ENCODE measurements at regions not wholly inside any gene's neighbourhood (a gene's known extent, or its start where the extent isn't known, plus 50 kb on each side); places are given as distances from the start of the nearest gene placed in this dataset.

GRCh38 chr16:79282806-79283205 is 317.7 kb downstream of the MAF start:
- Histone ChIP-seq H3K27ac (ENCODE audit: low read length) (no peak overlapping the region), H3K36me3 (ENCODE audit: control insufficient read depth, insufficient read depth, low read length) (no peaks in the 10 kb centered on the region), H3K27me3 (ENCODE audit: control insufficient read depth, insufficient read depth, low read length) (no peaks in the 10 kb centered on the region), H3K4me1 (ENCODE audit: control insufficient read depth, insufficient read depth, low read length) (no peaks in the 10 kb centered on the region), H3K4me3 (ENCODE audit: low read depth in 2 of 2, low read length in 2 of 2) (no peak overlapping the region), H3K9me3 (ENCODE audit: control insufficient read depth, insufficient read depth, low read depth, low read length) (no peaks in the 10 kb centered on the region)
- CTCF ChIA-PET: no interaction called here
- no TSS peak for BruUV-seq (replicated peaks)
- in situ Hi-C loops (cut with HindIII; ENCODE audit: low pct_unique_long_range_greater_than_20kb, low sequenced_read_pairs) (no loop called here), intact Hi-C loops (cut with micrococcal nuclease; ENCODE audit: unreplicated experiment) (no loop called here)
- no peak for ATAC-seq
- POLR2A ChIA-PET: no interaction called here
- no peak for DNase-seq (ENCODE audit: low read depth, low spot score)
- TF ChIP-seq TCF7L2 (IDR thresholded peaks at IDR 0.05; ENCODE audit: low read depth, low read length) (no peak), POLR2AphosphoS5 (IDR thresholded peaks at IDR 0.05; ENCODE audit: low read depth, low read length) (no peak), CTCF (IDR thresholded peaks at IDR 0.05) (no peak), SIN3A (IDR thresholded peaks at IDR 0.05; ENCODE audit: borderline replicate concordance, insufficient read depth, low read depth, low read length) (no peak)
- TF ChIP-seq, protein P1, sequence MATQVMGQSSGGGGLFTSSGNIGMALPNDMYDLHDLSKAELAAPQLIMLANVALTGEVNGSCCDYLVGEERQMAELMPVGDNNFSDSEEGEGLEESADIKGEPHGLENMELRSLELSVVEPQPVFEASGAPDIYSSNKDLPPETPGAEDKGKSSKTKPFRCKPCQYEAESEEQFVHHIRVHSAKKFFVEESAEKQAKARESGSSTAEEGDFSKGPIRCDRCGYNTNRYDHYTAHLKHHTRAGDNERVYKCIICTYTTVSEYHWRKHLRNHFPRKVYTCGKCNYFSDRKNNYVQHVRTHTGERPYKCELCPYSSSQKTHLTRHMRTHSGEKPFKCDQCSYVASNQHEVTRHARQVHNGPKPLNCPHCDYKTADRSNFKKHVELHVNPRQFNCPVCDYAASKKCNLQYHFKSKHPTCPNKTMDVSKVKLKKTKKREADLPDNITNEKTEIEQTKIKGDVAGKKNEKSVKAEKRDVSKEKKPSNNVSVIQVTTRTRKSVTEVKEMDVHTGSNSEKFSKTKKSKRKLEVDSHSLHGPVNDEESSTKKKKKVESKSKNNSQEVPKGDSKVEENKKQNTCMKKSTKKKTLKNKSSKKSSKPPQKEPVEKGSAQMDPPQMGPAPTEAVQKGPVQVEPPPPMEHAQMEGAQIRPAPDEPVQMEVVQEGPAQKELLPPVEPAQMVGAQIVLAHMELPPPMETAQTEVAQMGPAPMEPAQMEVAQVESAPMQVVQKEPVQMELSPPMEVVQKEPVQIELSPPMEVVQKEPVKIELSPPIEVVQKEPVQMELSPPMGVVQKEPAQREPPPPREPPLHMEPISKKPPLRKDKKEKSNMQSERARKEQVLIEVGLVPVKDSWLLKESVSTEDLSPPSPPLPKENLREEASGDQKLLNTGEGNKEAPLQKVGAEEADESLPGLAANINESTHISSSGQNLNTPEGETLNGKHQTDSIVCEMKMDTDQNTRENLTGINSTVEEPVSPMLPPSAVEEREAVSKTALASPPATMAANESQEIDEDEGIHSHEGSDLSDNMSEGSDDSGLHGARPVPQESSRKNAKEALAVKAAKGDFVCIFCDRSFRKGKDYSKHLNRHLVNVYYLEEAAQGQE (IDR thresholded peaks at IDR 0.05; ENCODE audit: insufficient read depth in 1 of 2, low read depth in 2 of 2, low read length in 1 of 2): no peak

DNA sequence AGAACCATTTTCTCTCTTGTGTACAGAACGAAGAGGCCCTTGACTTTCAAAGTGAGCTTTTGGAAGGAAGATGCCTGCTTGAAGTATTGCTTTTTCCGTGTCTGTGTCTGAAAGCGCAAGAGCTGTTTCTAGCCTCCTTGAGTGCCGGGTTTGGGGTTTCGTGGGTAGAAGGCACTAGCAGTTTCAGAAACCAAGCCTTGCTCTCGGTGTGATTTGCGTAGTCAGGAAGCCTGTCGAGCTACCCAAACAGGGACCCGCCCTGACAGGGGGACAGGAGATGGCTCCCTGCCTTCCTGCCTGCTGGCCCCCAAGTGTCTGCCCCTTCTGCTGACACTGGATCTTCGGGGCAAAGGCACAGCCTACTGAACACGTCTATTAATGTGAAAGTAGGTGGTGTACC is 322.0 kb downstream of the MAF start:
- intact Hi-C loops (cut with micrococcal nuclease; ENCODE audit: unreplicated experiment): no loop called here
- ChIA-PET CTCF (no interaction called here), POLR2A (no interaction called here)
- ATAC-seq (no peak), DNase-seq (ENCODE audit: low read depth, low spot score) (no peak)
- H3K4me3 ChIP-seq (ENCODE audit: low read depth in 2 of 2, low read length in 2 of 2): no peak overlapping the region
- no TSS peak for BruUV-seq (replicated peaks)
- H3K4me1 ChIP-seq (ENCODE audit: control insufficient read depth, insufficient read depth, low read length): no peaks in the 10 kb centered on the region
- in situ Hi-C loops (cut with HindIII; ENCODE audit: low pct_unique_long_range_greater_than_20kb, low sequenced_read_pairs): no loop called here
- no peaks in the 10 kb centered on the region for H3K9me3 ChIP-seq (ENCODE audit: control insufficient read depth, insufficient read depth, low read depth, low read length)
- TF ChIP-seq SIN3A (IDR thresholded peaks at IDR 0.05; ENCODE audit: borderline replicate concordance, insufficient read depth, low read depth, low read length) (no peak), POLR2AphosphoS5 (IDR thresholded peaks at IDR 0.05; ENCODE audit: low read depth, low read length) (no peak), TCF7L2 (IDR thresholded peaks at IDR 0.05; ENCODE audit: low read depth, low read length) (no peak), CTCF (IDR thresholded peaks at IDR 0.05) (no peak)
- TF ChIP-seq, protein P1 (IDR thresholded peaks at IDR 0.05; ENCODE audit: insufficient read depth in 1 of 2, low read depth in 2 of 2, low read length in 1 of 2): no peak
- H3K36me3 ChIP-seq (ENCODE audit: control insufficient read depth, insufficient read depth, low read length): no peaks in the 10 kb centered on the region
- no peak overlapping the region for H3K27ac ChIP-seq (ENCODE audit: low read length)
- no peaks in the 10 kb centered on the region for H3K27me3 ChIP-seq (ENCODE audit: control insufficient read depth, insufficient read depth, low read length)
